ENCODE measurements at regions not wholly inside any gene's neighbourhood (a gene's known extent, or its start where the extent isn't known, plus 50 kb on each side); places are given as distances from the start of the nearest gene placed in this dataset.

- CTCF ChIA-PET: no interaction called here
- BruUV-seq (replicated peaks): no TSS peak
- no peak overlapping the region for H3K27ac ChIP-seq (ENCODE audit: insufficient read depth, low read depth, low read length)
- no peaks in the 10 kb centered on the region for H3K9me1 ChIP-seq (replicated peaks; ENCODE audit: control insufficient read depth, extremely low read depth, insufficient read depth, low read length)
- no peaks in the 10 kb centered on the region for H3K79me2 ChIP-seq (ENCODE audit: control insufficient read depth, insufficient read depth, low read length)
- H3K4me2 ChIP-seq (ENCODE audit: insufficient read depth, low read length): no peak overlapping the region
- H3K27me3 ChIP-seq (ENCODE audit: control insufficient read depth in 2 of 2, insufficient read depth in 2 of 2, low read length in 2 of 2): no peaks in the 10 kb centered on the region
- intact Hi-C loops (cut with micrococcal nuclease): no loop called here
- no peak overlapping the region for H3K9ac ChIP-seq (replicated peaks; ENCODE audit: extremely low read depth, insufficient read depth, low read length)
- no peak for TF ChIP-seq POLR2A (IDR thresholded peaks at IDR 0.05; ENCODE audit: low read depth, low read length)
- TF ChIP-seq MYC (IDR thresholded peaks at IDR 0.05; ENCODE audit: low read depth, low read length): no peak
- no peak for TF ChIP-seq JUN (IDR thresholded peaks at IDR 0.05; ENCODE audit: borderline replicate concordance, insufficient read depth, insufficient read length, low read depth)
- TF ChIP-seq EZH2 (IDR thresholded peaks at IDR 0.05; ENCODE audit: borderline replicate concordance, low read depth, low read length, severe bottlenecking): no peak
- TF ChIP-seq FOS (IDR thresholded peaks at IDR 0.05; ENCODE audit: borderline replicate concordance, insufficient read depth, low read length): no peak
- no peak for TF ChIP-seq CTCF (IDR thresholded peaks at IDR 0.05; ENCODE audit: extremely low read depth in 1 of 2, insufficient read depth in 1 of 2, low read depth in 1 of 2, low read length in 2 of 2)
- TF ChIP-seq POLR2AphosphoS5 (IDR thresholded peaks at IDR 0.05; ENCODE audit: insufficient read depth, low read depth, low read length): no peak
- no peak for TF ChIP-seq GATA2 (IDR thresholded peaks at IDR 0.05; ENCODE audit: insufficient read depth, insufficient read length, low read depth, low read length)
- no peak for TF ChIP-seq MAX (IDR thresholded peaks at IDR 0.05; ENCODE audit: insufficient read depth, insufficient read length)
- dilution Hi-C loops (cut with MboI; ENCODE audit: extremely low pct_ligation_motif_present, low sequenced_read_pairs): no loop called here
- no peak overlapping the region for H2AFZ ChIP-seq (ENCODE audit: low read depth, low read length)
- no peaks in the 10 kb centered on the region for H3K9me3 ChIP-seq (replicated peaks; ENCODE audit: control insufficient read depth, insufficient read depth, low read length)
- no peak for FAIRE-seq
- no peaks in the 10 kb centered on the region for H3K4me1 ChIP-seq (ENCODE audit: control insufficient read depth, extremely low read depth, insufficient read depth, low read length)
- H3K4me3 ChIP-seq (replicated peaks in 1 of 3; ENCODE audit: insufficient read depth in 1 of 3, low read depth in 1 of 3, low read length in 3 of 3): no peak overlapping the region
- H3K36me3 ChIP-seq (ENCODE audit: control insufficient read depth in 2 of 2, extremely low read depth in 1 of 2, insufficient read depth in 2 of 2, low read length in 2 of 2): no peaks in the 10 kb centered on the region
- POLR2A ChIA-PET: no interaction called here
- no peaks in the 10 kb centered on the region for H4K20me1 ChIP-seq (replicated peaks; ENCODE audit: control insufficient read depth, extremely low read depth, insufficient read depth, low read length)
- no peak for DNase-seq (ENCODE audit: low read depth, low spot score)
Observed at GRCh38 chr2:18907937-18908336, 318.6 kb upstream of the NT5C1B start.

Data from endothelial cell of umbilical vein (primary cell).